Erythroblast (primary cell): ENCODE measurements at regions not wholly inside any gene's neighbourhood (a gene's known extent, or its start where the extent isn't known, plus 50 kb on each side); places are given as distances from the start of the nearest gene placed in this dataset.

Source experiments
- GATA1 ChIP-seq: IDR thresholded peaks from 2 replicates; pipeline ENCODE4 v1.6.1; 2011; ENCODE audit warnings: low read depth, mild to moderate bottlenecking, control low read depth, low read length, moderate library complexity
- POLR2A ChIP-seq: IDR thresholded peaks from 2 replicates; pipeline ENCODE4 v1.6.1; 2011; ENCODE audit warnings: mild to moderate bottlenecking, low read length

GRCh38 chr11:95354304-95354703 is 123.3 kb upstream of the SESN3 start:
- TF ChIP-seq POLR2A (no peak), GATA1 (no peak)
